SKM-1 (cell line): ENCODE measurements at regions not wholly inside any gene's neighbourhood (a gene's known extent, or its start where the extent isn't known, plus 50 kb on each side); places are given as distances from the start of the nearest gene placed in this dataset.
"Not testable (repeated sequence)": the region's sequence is repeated elsewhere in the genome, so short reads cannot be mapped to it uniquely, and the experiment has no call there.

Experiments
- DNase-seq: peaks from one replicate; lab custom pipeline; 2025; ENCODE audit not compliant: unreplicated experiment; lab: John Stamatoyannopoulos, UW

- no peak for DNase-seq
Observed at GRCh38 chr19:30066781-30067759, 125.0 kb downstream of the URI1 start.

GRCh38 chr19:30067956-30068506 is 126.0 kb downstream of the URI1 start:
- DNase-seq: not testable (repeated sequence)

- no peak for DNase-seq
Observed at GRCh38 chr19:30068528-30069395, 126.7 kb downstream of the URI1 start.

- no peak for DNase-seq
Observed at GRCh38 chr19:30069535-30070197, 127.6 kb downstream of the URI1 start.

DNA sequence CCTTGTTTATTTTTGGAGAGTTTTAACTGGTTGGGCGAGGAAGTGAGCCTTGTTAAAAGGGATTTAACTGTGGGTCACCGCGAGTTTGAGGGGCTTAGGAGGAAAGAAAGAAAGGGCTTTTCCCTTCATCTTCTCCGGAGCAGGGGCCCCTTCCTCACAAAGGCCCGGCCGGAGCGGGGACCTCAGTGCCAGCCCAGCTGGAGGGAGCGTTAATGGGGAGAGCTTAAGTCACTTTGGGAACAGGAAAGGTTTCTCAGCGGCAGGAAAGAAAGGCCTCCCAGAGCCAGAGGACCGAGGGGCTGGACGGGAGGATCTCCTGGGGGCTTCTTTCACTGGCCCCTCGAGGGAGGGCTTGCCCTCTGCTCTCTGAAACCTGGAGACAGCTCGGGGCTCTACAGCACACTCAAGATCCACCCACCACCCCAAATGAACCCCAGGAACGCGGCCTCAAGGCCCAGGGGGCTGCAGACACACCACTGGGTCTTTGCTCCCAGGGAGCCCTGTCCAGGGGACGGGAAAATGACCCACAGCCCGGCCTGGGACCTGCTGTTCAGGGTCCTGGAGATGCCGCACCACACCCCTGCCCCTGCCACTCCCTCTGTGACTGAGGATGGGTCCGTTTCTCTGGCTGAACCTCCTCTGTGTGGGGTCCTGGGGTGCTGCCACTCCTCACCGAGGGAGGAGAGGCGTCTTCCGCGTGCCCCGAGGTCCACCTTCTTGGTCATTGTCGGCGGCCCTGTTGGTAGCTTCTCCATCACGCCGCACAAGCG is 128.3 kb downstream of the URI1 start:
- no peak for DNase-seq

DNA sequence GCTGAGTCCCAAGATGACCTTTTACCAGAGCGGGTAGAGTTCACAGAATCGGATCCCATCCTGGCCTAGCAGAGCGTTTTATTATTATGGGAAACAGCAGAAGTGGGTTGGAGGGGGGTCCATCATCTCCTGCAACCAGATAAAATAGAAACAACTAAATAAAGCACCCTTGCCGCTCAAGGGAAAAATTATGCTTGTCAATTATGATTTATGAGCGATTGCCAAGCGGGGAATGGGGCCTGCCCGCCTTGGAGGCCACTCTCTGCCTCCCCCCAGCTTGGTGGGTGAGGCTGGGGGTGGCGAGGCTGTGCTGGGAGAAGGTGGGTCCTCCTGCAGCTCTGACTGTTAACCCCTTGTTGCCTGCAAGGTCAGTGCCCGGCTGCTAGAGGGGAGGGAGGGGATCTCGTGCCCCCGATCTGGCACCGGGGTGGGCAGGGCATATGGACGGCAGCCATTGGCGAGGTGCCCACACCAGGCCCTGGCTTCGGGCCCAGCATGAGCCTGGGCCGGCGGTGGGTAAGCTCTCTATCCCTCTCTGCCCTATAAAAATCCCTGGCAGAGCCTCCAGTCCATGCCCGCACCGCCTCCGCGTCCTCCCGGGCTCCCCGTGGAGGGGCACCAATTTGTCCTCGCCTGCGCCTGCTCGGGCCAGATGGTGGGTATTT is 129.1 kb downstream of the URI1 start:
- no peak for DNase-seq

DNA sequence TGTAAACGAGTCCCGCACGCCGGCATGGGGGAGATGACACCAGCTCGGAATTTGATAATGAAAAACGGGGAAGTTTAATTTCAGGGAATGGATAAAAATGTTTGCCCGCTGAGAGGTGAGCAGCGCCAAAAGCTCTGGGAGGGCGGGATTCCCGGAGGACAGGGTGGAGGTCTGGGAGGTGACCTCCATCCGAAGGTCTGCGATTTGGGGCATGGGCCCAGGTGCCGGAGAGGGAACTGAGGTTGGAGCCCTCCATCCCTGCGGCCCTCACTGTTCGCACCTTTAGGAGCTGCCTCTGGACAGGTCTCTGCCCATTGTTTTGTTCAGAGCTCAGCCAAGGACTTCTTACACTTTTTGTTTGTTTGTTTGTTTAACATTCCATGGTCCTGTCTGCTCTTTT is 129.8 kb downstream of the URI1 start:
- DNase-seq: no peak

- no peak for DNase-seq
Observed at GRCh38 chr19:30073152-30074000, 131.3 kb downstream of the URI1 start.

DNA sequence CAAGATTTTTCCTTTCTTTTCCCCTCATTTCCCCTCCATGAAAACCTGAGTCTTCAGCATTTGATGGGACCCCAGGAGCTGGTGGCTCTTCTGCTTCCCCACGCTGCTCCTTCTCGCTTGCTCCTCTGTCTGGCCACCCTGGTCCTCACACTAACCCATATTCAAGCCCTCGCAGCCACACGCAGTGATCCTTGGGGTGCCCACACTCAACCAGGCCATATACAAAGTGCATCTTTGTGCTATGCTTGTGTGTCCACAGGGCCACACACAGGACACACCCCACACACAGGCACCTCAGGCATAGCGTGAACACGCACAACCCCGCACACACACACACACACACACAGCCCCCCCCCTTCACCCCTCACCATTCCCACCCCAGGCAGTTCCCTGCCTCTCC is 132.1 kb downstream of the URI1 start:
- DNase-seq: no peak

- DNase-seq: no peak
Observed at GRCh38 chr19:30074741-30075715, 133.0 kb downstream of the URI1 start.

DNA sequence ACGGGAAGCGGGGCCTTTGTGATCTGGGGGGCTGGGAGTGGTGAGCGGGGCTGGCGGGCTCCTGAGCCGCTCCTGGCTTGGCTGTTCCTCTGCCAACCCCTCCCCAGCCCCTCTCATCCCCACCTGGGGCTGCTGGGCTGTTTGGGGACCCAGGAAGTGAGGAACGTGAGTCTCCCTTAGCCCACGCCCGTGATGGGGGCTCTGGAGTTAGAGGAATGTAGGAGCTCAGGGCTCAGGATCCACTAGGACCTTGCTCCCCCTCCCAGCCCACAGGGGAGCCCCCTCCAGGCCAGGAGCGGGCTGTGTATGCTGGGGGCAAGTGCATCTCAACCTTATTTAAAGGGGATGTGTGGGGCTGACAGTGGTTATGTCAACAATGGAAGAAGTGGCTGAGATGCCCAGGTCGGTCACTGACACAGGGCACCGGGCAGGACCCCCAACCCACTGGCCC is 134.1 kb downstream of the URI1 start:
- DNase-seq: no peak

GRCh38 chr19:30076751-30077670 is 135.0 kb downstream of the URI1 start:
- DNase-seq: no peak

DNA sequence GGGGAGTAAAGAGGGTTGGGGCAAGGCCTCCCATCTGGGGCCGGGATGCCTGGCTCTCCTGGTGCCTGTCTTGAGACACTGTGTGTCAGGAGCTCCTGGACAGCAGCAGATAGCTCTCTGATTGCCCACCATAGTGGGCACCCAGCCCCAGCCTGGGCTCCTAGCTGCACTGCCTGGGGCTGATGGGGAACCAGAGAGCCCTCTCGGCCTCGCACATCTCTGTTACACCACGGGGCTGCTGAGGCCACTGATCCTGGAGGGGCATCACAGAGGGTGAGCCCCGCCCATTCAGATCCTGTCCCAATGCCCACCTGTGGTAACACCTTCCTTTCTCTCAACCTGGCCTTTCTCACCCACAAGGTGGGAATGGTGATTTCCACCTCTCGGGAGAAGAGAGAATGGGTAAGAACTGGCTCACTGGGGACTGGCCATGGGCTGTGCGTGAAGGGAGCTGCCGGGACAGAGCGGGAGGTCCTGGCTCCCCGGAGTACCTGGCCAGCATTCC is 135.9 kb downstream of the URI1 start:
- DNase-seq: no peak

DNA sequence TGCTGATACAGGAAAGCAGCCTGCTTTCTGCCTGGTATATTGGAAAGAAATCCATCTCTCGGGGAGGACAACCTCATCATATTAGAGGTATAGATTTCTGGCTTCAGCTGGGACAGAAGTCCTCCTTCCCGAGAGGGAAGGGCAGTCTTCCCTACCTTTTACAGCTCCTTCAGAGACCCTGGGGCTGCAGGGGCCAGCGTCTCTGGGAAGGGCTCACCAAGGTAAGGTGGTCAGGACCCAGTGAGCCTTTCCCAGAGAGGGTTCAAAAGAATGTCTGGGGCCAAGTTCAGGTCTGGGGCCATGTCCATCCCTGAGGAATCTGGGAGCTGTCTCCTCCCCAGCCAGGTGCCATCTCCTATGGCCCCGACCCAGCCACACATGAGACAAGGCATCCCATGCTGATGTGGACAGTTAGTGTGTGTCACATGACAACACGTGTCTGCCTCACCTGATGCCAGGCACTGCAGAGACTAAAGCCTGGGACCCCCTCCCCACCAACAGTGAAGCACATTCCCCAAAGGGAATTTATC is 136.4 kb downstream of the URI1 start:
- no peak for DNase-seq

DNA sequence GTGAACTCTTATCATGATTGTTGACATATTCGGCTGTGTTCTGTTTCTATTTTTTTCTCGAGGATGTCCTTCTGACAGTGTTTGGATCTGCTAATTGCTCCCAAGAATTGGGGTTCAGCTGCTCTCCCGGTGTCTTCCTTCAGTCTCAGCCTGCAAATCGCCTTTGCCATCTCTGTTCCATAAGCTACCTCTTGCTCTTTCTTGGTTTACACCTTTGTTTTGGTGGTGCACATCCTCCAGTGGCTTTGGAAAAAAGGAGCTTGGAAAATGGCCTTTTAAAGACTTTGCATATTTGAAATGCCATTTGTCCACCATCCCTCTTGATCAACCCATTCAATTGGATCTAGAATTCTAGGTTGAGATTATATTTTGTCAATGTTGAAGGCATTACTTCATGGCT is 137.2 kb downstream of the URI1 start:
- DNase-seq: no peak

- DNase-seq: no peak
Observed at GRCh38 chr19:30082168-30082567, 140.1 kb downstream of the URI1 start.
